ENCODE measurements at regions not wholly inside any gene's neighbourhood (a gene's known extent, or its start where the extent isn't known, plus 50 kb on each side); places are given as distances from the start of the nearest gene placed in this dataset.
"Not testable (repeated sequence)": the region's sequence is repeated elsewhere in the genome, so short reads cannot be mapped to it uniquely, and the experiment has no call there.

DNA sequence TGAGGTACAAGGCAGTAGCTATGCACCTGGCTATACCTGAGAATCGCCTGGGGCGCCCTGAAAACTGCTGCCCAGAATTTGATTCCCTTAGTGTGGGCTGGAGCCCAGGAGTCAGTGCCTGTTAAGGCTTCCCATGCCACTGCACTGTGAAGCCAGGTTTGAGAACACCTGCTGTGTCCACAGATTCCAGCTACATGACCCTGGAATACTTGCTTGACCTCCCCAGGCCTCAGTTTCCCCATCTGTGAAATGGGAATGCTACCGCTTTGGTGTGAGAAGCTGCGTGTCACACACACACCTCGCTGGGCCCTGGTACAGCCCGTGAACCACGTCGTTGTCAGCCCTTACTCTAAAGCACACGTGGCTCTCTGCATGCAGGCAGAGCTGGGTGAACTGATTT is 271.0 kb downstream of the C16orf95 start:
- Histone ChIP-seq H3K27me3 (ENCODE audit: insufficient read depth in 3 of 3, low read length in 2 of 3) (peaks cover 0 to 76% (median 11%) of the 10 kb centered on the region in 3 donors), H3K27ac (no peak overlapping the region), H3K4me3 (no peak overlapping the region), H3K36me3 (ENCODE audit: insufficient read depth in 1 of 2, low read depth in 1 of 2) (no peaks in the 10 kb centered on the region), H3K4me1 (no peaks in the 10 kb centered on the region), H3K9me3 (no peaks in the 10 kb centered on the region)
- ATAC-seq (no peak), DNase-seq (no peak)
- intact Hi-C loops (cut with DNase I): no loop called here
- TF ChIP-seq, protein P1, sequence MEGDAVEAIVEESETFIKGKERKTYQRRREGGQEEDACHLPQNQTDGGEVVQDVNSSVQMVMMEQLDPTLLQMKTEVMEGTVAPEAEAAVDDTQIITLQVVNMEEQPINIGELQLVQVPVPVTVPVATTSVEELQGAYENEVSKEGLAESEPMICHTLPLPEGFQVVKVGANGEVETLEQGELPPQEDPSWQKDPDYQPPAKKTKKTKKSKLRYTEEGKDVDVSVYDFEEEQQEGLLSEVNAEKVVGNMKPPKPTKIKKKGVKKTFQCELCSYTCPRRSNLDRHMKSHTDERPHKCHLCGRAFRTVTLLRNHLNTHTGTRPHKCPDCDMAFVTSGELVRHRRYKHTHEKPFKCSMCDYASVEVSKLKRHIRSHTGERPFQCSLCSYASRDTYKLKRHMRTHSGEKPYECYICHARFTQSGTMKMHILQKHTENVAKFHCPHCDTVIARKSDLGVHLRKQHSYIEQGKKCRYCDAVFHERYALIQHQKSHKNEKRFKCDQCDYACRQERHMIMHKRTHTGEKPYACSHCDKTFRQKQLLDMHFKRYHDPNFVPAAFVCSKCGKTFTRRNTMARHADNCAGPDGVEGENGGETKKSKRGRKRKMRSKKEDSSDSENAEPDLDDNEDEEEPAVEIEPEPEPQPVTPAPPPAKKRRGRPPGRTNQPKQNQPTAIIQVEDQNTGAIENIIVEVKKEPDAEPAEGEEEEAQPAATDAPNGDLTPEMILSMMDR (IDR thresholded peaks at IDR 0.05): no peak
- WGBS, 3 donors: 80 to 81% (median 80%) methylated on average over 9 of the region's 9 CpGs

DNA sequence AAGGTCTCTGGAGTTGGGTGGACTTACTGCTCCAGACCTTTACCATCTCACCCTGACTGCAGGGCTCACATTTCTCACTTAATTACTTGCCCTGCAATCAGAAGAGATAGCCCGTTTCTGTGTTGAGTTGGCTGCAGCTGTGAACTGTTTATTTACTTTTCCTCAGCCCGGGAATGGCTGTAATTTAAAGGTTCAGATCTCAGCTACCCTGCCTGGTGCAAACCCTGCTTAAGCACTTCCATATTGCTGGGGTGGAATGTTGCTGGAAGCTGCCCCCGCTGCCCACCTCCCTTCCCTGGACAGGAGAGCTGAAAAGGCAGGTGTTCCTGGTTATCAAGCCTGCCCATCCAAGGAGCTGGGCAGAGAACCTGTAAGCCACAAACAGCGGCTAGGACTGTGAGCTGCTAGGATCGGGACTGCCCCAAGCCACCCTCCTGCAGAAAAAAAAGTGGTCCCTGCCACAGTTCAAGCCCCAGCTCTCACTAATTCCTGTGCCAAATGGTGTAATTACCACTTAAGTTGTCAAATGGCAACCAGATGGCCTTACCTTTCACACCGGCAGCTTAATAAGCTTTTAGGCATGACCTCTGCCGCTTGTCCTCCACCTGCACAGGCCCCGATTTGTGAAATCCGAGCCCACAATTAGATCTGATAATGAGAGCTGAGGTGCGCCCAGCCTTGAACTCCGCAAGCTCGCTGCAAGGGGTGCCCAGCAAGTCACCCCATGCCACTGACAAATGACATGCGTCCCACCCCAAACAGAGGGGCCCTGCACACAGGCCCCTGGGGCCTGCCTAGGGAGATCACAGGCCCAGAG is 269.8 kb downstream of the C16orf95 start:
- H3K4me3 ChIP-seq: no peak overlapping the region
- intact Hi-C loops (cut with DNase I): no loop called here

DNA sequence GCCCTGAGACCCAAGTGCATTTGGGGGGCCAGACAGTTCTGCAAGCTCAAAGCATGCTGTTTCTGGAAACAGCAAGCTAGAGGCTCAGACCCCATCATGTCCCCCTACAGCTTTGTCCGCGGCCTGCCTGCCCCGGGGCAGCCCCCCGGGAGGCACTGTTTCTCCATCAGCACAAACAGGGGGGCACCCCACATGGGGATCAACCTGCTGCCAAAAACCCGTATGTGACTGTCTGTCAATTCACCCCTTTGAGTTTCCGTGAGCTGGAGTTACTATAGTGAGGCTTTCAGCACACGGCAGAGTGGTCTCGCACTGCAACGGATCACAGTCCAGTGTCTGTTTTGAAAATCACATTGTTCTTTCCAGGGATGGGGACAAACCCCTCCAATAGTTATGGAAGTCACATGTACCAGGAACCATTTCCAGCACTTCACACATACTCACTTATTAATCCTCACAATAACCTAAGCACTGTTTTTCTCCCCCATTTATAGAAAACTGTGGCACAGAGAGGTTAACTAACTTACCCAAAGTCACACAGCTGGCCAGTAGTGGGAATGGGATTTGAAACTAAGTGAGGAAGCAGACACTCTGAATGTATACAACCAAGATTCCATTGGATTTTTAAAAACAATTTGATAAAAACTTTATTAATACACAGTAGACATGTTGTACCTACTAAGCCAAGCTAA is 269.0 kb downstream of the C16orf95 start:
- 44 to 59% (median 46%) methylated on average over 9 of the region's 9 CpGs for WGBS, 3 donors
- H3K27me3 ChIP-seq (ENCODE audit: insufficient read depth in 3 of 3, low read length in 2 of 3): peaks cover 0 to 73% (median 13%) of the 10 kb centered on the region in 3 donors
- DNase-seq (no peak), ATAC-seq (no peak)
- H3K36me3 ChIP-seq (ENCODE audit: insufficient read depth in 1 of 2, low read depth in 1 of 2): no peaks in the 10 kb centered on the region
- no peak overlapping the region for H3K27ac ChIP-seq
- no peaks in the 10 kb centered on the region for H3K4me1 ChIP-seq
- TF ChIP-seq, protein P1 (IDR thresholded peaks at IDR 0.05): no peak
- no peak overlapping the region for H3K4me3 ChIP-seq
- intact Hi-C loops (cut with DNase I): no loop called here
- no peaks in the 10 kb centered on the region for H3K9me3 ChIP-seq

More for the DNA sequence above, 269.8 kb downstream of the C16orf95 start:
- TF ChIP-seq, protein P1 (IDR thresholded peaks at IDR 0.05): no peak
- DNase-seq: no peak
- ATAC-seq: no peak
- H3K9me3 ChIP-seq: no peaks in the 10 kb centered on the region
- no peaks in the 10 kb centered on the region for H3K36me3 ChIP-seq (ENCODE audit: insufficient read depth in 1 of 2, low read depth in 1 of 2)
- WGBS, 3 donors: 38 to 47% (median 44%) methylated on average over 13 of the region's 13 CpGs
- H3K27ac ChIP-seq: no peak overlapping the region
- H3K4me1 ChIP-seq: no peaks in the 10 kb centered on the region
- peaks cover 0 to 73% (median 11%) of the 10 kb centered on the region in 3 donors for H3K27me3 ChIP-seq (ENCODE audit: insufficient read depth in 3 of 3, low read length in 2 of 3)

DNA sequence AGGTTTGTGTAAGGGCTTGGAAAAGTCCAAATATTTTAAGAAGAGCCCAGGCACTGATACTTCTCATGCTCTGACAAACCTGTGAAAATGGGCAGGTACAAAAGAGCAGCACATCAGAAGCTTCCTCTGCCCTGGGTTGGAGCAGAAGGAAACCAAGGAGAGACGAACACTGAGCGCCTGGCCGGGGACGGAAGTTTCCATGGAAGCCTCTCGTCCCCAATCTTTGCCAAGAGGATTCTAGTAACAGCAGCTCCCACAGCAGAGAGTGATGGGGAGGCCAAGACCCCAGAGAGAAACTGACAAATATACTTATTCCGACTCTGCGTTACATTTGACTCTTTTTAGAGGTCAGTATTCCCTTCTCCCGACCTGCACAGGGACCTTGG is 268.5 kb downstream of the C16orf95 start:
- H3K27ac ChIP-seq: no peak overlapping the region
- H3K9me3 ChIP-seq: peaks cover 1% of the 10 kb centered on the region
- intact Hi-C loops (cut with DNase I): no loop called here
- H3K4me1 ChIP-seq: no peaks in the 10 kb centered on the region
- DNase-seq (no peak), ATAC-seq (no peak)
- no peak overlapping the region for H3K4me3 ChIP-seq
- TF ChIP-seq, protein P1 (IDR thresholded peaks at IDR 0.05): no peak
- H3K36me3 ChIP-seq (ENCODE audit: insufficient read depth in 1 of 2, low read depth in 1 of 2): no peaks in the 10 kb centered on the region
- H3K27me3 ChIP-seq (ENCODE audit: insufficient read depth in 3 of 3, low read length in 2 of 3): peaks cover 0 to 73% (median 17%) of the 10 kb centered on the region in 3 donors
- 61 to 72% (median 67%) methylated on average over 8 of the region's 8 CpGs for WGBS, 3 donors

DNA sequence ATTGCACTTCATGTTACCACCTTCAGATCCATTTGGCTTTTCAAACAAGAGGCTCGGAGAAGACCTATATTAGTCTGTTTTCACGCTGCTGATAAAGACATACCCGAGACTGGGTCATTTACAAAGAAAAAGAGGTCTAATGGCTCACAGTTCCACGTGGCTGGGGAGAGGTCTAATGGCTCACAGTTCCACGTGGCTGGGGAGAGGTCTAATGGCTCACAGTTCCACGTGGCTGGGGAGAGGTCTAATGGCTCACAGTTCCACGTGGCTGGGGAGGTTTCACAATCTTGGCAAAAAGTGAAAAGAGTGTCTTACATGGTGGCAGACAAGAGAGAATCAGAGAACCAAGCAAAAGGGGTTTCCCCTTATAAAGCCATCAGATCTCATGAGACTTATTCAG is 268.0 kb downstream of the C16orf95 start:
- H3K4me3 ChIP-seq; intact Hi-C loops (cut with DNase I); H3K4me1 ChIP-seq; H3K36me3 ChIP-seq (ENCODE audit: insufficient read depth in 1 of 2, low read depth in 1 of 2); H3K27ac ChIP-seq; H3K9me3 ChIP-seq; DNase-seq; ATAC-seq: not testable (repeated sequence)
- H3K27me3 ChIP-seq (ENCODE audit: insufficient read depth in 3 of 3, low read length in 2 of 3): peaks cover 0 to 73% (median 20%) of the 10 kb centered on the region in 3 donors
- WGBS, 3 donors: 50 to 63% (median 60%) methylated on average over 7 of the region's 7 CpGs

Measured in psoas muscle (tissue), 7 donors.